ENCODE measurements at regions not wholly inside any gene's neighbourhood (a gene's known extent, or its start where the extent isn't known, plus 50 kb on each side); places are given as distances from the start of the nearest gene placed in this dataset.

- no peak for DNase-seq (ENCODE audit: low read depth, low spot score)
- no peak for TF ChIP-seq CTCF (IDR thresholded peaks at IDR 0.05; ENCODE audit: insufficient read depth, low read length, missing control alignments)
- POLR2A ChIA-PET, result no interaction called here
- no peak overlapping the region for H3K4me3 ChIP-seq (ENCODE audit: low read depth, low read length)
- CTCF ChIA-PET, result no interaction called here
These were observed 85.4 kb downstream of the MAGEC1 start for GRCh38 chrX:141989134-141989533.

- DNase-seq (ENCODE audit: low read depth, low spot score), result no peak
These were observed 78.6 kb downstream of the MAGEC1 start for GRCh38 chrX:141982296-141982695.

DNA sequence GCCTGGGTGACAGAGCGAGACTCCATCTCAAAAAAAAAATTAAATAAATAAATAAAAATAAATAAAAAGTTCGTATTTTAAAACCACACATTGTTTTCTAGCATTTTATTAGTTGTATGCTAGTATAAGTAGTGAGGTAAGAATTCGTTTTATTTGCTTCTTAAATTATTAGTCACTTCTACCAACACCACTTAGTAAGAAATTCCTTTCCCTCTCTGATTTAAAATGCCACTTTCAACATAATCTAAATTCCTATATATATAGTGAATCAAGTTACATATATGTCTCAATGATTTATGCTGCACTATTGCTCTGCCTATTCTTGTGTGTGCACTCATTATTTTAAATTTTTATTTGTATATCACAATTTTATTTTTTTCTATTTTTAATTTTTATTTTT, 72.1 kb downstream of the MAGEC1 start:
- no peak for DNase-seq (ENCODE audit: low read depth, low spot score)
- ChIA-PET CTCF (no interaction called here), POLR2A (no interaction called here)
- H3K4me3 ChIP-seq (ENCODE audit: low read depth, low read length), result no peak overlapping the region
- TF ChIP-seq CTCF (IDR thresholded peaks at IDR 0.05; ENCODE audit: insufficient read depth, low read length, missing control alignments), result no peak

More at GRCh38 chrX:141982296-141982695, 78.6 kb downstream of the MAGEC1 start:
- H3K4me3 ChIP-seq (ENCODE audit: low read depth, low read length), result no peak overlapping the region
- no peak for TF ChIP-seq CTCF (IDR thresholded peaks at IDR 0.05; ENCODE audit: insufficient read depth, low read length, missing control alignments)
- CTCF ChIA-PET, result no interaction called here
- POLR2A ChIA-PET, result no interaction called here

DNA sequence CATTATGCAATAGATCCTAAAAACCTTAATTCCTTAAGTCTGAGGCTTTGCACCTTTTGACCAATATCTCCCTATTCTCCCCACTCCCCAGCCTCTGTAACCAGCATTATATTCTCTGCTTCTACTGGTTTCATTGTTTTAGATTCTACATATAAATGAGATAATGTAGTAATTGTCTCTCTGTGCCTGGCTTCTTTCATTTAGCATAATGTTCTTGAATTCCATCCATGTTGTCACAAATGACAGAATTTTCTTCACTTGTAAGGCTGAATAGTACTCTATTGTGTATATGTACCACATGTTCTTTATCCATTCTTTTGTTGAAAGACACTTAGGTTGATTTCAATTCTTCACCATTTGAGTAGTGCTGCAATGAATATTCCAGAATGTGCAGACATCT, 66.0 kb downstream of the MAGEC1 start:
- H3K4me3 ChIP-seq (ENCODE audit: low read depth, low read length), result no peak overlapping the region
- CTCF ChIA-PET, result no interaction called here
- DNase-seq (ENCODE audit: low read depth, low spot score), result no peak
- no peak for TF ChIP-seq CTCF (IDR thresholded peaks at IDR 0.05; ENCODE audit: insufficient read depth, low read length, missing control alignments)
- POLR2A ChIA-PET, result no interaction called here

- DNase-seq (ENCODE audit: low read depth, low spot score), result no peak
- TF ChIP-seq CTCF (IDR thresholded peaks at IDR 0.05; ENCODE audit: insufficient read depth, low read length, missing control alignments), result no peak
- ChIA-PET CTCF (no interaction called here), POLR2A (no interaction called here)
- H3K4me3 ChIP-seq (ENCODE audit: low read depth, low read length), result no peak overlapping the region
These were observed 56.9 kb downstream of the MAGEC1 start for GRCh38 chrX:141960578-141960977.

Measured in AG04449 (cell line).